ENCODE measurements at regions not wholly inside any gene's neighbourhood (a gene's known extent, or its start where the extent isn't known, plus 50 kb on each side); places are given as distances from the start of the nearest gene placed in this dataset.

DNA sequence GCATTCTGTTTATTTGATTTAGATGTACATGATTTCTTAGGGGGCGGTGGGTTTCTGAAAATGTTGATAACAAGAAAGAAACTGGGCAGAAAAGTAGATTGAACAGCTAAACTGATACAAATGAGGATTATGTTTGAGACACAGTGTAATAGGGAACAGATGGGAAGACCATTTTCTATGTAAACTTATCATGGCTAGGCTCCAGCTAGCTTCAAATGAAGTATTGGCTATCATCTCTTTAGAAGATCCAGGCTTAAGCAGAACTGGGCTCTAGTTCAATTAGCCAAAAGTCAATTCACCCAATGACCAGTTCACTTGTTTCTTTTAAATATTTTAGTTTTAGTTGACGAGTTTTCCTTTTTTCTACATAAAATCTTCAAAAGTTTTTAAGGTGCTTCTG lies 639.5 kb downstream of the ANKRD7 start:
- TF ChIP-seq, protein P1, sequence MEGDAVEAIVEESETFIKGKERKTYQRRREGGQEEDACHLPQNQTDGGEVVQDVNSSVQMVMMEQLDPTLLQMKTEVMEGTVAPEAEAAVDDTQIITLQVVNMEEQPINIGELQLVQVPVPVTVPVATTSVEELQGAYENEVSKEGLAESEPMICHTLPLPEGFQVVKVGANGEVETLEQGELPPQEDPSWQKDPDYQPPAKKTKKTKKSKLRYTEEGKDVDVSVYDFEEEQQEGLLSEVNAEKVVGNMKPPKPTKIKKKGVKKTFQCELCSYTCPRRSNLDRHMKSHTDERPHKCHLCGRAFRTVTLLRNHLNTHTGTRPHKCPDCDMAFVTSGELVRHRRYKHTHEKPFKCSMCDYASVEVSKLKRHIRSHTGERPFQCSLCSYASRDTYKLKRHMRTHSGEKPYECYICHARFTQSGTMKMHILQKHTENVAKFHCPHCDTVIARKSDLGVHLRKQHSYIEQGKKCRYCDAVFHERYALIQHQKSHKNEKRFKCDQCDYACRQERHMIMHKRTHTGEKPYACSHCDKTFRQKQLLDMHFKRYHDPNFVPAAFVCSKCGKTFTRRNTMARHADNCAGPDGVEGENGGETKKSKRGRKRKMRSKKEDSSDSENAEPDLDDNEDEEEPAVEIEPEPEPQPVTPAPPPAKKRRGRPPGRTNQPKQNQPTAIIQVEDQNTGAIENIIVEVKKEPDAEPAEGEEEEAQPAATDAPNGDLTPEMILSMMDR (IDR thresholded peaks at IDR 0.05), result no peak
- TF ChIP-seq POLR2A (IDR thresholded peaks at IDR 0.05), result no peak

All from heart left ventricle (tissue), 13 donors.